NT2/D1 (cell line): ENCODE measurements at regions not wholly inside any gene's neighbourhood (a gene's known extent, or its start where the extent isn't known, plus 50 kb on each side); places are given as distances from the start of the nearest gene placed in this dataset.

Source experiments
- DNase-seq: peaks from one replicate; pipeline ENCODE4 v3.0.0-alpha.2; 2011; ENCODE audit warnings: low read depth, low spot score
- H3K27me3 ChIP-seq: 2 replicates; pipeline ENCODE4 v1.6.0; 2011; ENCODE audit warnings: mild to moderate bottlenecking; ENCODE audit not compliant: insufficient read length, insufficient read depth
- H3K36me3 ChIP-seq: 2 replicates; pipeline ENCODE4 v1.6.1; 2011; ENCODE audit warnings: mild to moderate bottlenecking, low read length, mixed read lengths; ENCODE audit not compliant: insufficient read depth, insufficient read length
- H3K4me1 ChIP-seq: 2 replicates; pipeline ENCODE4 v1.5.1; 2011; ENCODE audit not compliant: insufficient read depth, insufficient read length
- H3K4me3 ChIP-seq: 2 replicates; pipeline ENCODE4 v1.5.1; 2011; ENCODE audit warnings: low read depth; ENCODE audit not compliant: insufficient read length
- H3K9ac ChIP-seq: 2 replicates; pipeline ENCODE4 v1.6.0; 2011; ENCODE audit warnings: low read depth; ENCODE audit not compliant: insufficient read length
- H3K9me3 ChIP-seq: 2 replicates; pipeline ENCODE4 v1.5.1; 2011; ENCODE audit warnings: mild to moderate bottlenecking, low read length; ENCODE audit not compliant: insufficient read depth
- SUZ12 ChIP-seq: IDR thresholded peaks from 2 replicates; pipeline ENCODE4 v1.6.1; 2011; ENCODE audit not compliant: insufficient read length, insufficient read depth; ENCODE audit errors: extremely low read depth
- YY1 ChIP-seq: IDR thresholded peaks from 2 replicates; pipeline ENCODE4 v1.6.1; 2011; ENCODE audit not compliant: insufficient read length, insufficient read depth
- ZNF274 ChIP-seq: IDR thresholded peaks from 2 replicates; pipeline ENCODE4 v1.6.1; 2011; ENCODE audit warnings: mild to moderate bottlenecking, low read depth, low read length

DNA sequence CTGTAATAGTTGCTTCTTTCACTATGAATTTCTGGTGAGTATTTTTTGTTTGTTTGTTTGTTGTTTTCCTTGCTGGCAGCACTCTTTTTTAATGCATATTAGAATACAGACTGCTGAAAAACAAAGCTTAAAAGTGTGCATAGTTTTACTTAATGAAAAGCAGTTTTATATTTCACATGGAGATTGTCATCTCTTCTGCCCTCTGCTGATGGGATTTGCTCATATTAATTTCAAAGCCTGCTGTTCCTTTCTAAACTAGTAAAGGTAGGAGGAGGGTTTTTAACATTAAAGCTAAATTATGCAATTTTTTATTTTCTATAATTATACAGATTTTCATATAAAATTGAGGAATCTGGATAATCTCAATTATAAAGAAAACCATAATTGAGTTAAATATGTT, 692.6 kb upstream of the SLITRK1 start:
- H3K36me3 ChIP-seq, result no peaks in the 10 kb centered on the region
- no peaks in the 10 kb centered on the region for H3K27me3 ChIP-seq
- H3K9me3 ChIP-seq, result no peaks in the 10 kb centered on the region
- no peaks in the 10 kb centered on the region for H3K4me1 ChIP-seq
- H3K4me3 ChIP-seq, result no peak overlapping the region
- H3K9ac ChIP-seq, result no peak overlapping the region
- DNase-seq, result no peak
- TF ChIP-seq YY1, result no peak
- no peak for TF ChIP-seq SUZ12
- TF ChIP-seq ZNF274, result no peak

DNA sequence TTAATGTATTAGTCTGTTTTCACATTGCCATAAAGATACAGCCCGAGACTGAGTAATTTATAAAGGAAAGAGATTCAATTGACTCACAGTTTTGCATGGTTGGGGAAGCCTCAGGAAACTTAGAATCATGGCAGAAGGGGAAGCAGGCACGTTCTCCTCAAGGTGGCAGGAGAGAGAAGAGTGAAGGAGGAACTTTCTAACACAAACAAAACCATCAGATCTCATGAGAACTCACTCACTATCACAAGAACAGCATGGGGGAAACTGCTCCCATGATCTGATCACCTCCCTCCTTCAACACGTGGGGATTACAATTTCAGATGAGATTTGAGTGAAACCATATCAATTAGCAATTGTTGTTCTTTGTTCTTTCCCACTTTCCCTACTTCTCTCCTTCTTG, 689.0 kb upstream of the SLITRK1 start:
- no peaks in the 10 kb centered on the region for H3K27me3 ChIP-seq
- no peaks in the 10 kb centered on the region for H3K4me1 ChIP-seq
- TF ChIP-seq SUZ12, result no peak
- TF ChIP-seq YY1, result no peak
- TF ChIP-seq ZNF274, result no peak
- no peak overlapping the region for H3K9ac ChIP-seq
- H3K36me3 ChIP-seq, result no peaks in the 10 kb centered on the region
- H3K4me3 ChIP-seq, result no peak overlapping the region
- H3K9me3 ChIP-seq, result no peaks in the 10 kb centered on the region
- no peak for DNase-seq

DNA sequence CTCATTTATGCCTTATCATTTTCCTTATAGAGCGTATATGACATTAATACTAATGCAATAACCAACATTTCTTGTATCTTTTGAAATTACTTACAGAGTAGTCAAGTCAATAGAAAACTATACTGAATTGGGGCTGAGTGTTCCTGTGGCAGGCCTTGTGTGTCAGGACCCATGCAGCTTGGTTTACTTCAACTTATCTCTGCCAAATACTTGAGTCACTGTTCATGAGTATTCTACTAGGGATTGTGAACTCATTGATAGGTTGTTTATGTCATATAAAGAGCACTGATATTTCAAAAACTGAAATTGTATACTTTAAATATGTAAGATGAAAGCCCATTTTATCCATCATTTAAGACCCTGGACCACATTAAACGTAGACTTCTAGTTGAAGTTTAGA, 688.6 kb upstream of the SLITRK1 start:
- no peaks in the 10 kb centered on the region for H3K27me3 ChIP-seq
- H3K9ac ChIP-seq, result no peak overlapping the region
- no peaks in the 10 kb centered on the region for H3K9me3 ChIP-seq
- TF ChIP-seq SUZ12 (no peak), YY1 (no peak), ZNF274 (no peak)
- DNase-seq, result no peak
- H3K4me3 ChIP-seq, result no peak overlapping the region
- H3K4me1 ChIP-seq, result no peaks in the 10 kb centered on the region
- no peaks in the 10 kb centered on the region for H3K36me3 ChIP-seq

DNA sequence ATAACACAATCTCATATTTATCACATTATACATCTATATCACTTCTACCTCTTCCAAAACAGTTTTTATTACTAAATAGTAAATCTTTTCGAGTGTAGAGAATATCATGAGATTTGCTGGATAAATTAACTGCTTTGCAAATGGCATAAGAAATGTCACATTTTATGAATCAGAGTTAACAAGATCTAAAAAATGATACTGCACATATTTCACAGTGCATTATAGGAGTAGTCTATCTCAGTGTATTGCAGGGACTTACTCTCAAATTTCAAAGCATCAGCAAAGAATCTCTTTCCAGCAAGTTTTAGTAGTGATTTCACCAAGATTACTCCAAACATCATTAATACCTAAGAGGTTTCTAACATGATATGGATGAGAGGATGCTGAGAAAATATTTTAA, 687.1 kb upstream of the SLITRK1 start:
- no peak for TF ChIP-seq SUZ12
- TF ChIP-seq ZNF274, result no peak
- TF ChIP-seq YY1, result no peak
- H3K27me3 ChIP-seq, result no peaks in the 10 kb centered on the region
- H3K4me1 ChIP-seq, result no peaks in the 10 kb centered on the region
- no peaks in the 10 kb centered on the region for H3K9me3 ChIP-seq
- no peak overlapping the region for H3K4me3 ChIP-seq
- H3K36me3 ChIP-seq, result no peaks in the 10 kb centered on the region
- DNase-seq, result no peak
- H3K9ac ChIP-seq, result no peak overlapping the region

DNA sequence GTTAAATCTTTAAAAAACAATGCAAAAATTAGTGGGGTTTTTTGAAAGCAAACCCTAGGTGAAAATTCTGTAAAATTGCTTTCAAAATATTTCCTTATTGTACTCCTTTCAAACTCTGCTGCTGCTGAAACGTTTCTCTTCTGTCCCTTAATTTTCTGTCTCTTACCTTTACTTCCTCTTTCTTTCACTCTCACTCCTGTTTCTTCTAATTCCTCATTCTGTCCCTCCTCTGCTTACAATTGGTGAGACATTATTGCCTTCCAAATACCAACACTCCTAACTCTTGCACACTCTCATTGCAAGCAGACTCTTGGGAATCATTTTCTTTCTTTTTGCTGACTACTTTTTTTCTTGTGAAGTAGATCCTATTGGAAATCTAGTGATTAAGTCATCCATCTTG, 685.6 kb upstream of the SLITRK1 start:
- Histone ChIP-seq H3K9ac (no peak overlapping the region), H3K4me3 (no peak overlapping the region), H3K9me3 (no peaks in the 10 kb centered on the region), H3K36me3 (no peaks in the 10 kb centered on the region), H3K4me1 (no peaks in the 10 kb centered on the region), H3K27me3 (no peaks in the 10 kb centered on the region)
- TF ChIP-seq ZNF274, result no peak
- TF ChIP-seq SUZ12, result no peak
- TF ChIP-seq YY1, result no peak
- DNase-seq, result no peak

DNA sequence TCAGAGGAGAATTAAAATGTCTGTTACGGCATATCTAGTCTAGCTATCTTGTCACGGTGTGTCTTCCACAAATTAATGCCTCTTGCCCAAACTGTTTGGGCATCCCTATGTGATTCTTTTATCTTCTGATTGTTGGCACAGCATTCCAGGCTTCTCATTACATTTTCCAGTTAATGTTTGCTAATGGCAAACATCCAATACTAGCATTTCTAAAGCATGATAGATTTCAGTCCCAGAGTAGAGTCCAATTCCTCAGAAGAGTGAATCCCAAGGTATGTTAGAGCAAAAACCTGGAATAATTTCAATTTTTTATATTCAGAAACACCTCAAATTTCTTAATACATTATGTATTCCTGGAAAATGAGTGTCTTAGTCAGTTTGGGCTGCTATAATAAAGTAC, 684.5 kb upstream of the SLITRK1 start:
- DNase-seq, result no peak
- H3K4me3 ChIP-seq, result no peak overlapping the region
- no peak for TF ChIP-seq ZNF274
- no peak for TF ChIP-seq YY1
- no peak for TF ChIP-seq SUZ12
- no peaks in the 10 kb centered on the region for H3K4me1 ChIP-seq
- no peak overlapping the region for H3K9ac ChIP-seq
- H3K27me3 ChIP-seq, result no peaks in the 10 kb centered on the region
- no peaks in the 10 kb centered on the region for H3K9me3 ChIP-seq
- H3K36me3 ChIP-seq, result no peaks in the 10 kb centered on the region

DNA sequence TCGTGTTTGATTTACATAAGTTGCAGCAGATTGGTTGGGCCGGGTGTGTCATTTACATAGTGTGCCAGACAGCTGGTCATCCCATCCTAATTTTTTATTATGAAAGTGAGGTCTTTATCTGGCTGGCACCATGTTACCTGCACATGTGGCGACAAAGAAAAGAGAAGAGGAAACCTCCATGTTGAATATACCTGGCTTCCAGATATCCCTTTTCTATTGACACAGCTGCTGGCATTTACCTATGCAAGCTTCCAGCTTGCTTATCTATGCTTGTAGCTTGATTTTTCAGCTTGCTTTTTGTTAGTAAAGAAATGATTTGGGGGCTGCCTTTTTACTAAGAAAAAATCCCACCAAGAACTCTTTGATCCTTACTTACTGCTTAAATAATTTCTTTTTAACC, 681.3 kb upstream of the SLITRK1 start:
- Histone ChIP-seq H3K9ac (no peak overlapping the region), H3K27me3 (no peaks in the 10 kb centered on the region), H3K36me3 (no peaks in the 10 kb centered on the region), H3K4me1 (no peaks in the 10 kb centered on the region), H3K4me3 (no peak overlapping the region), H3K9me3 (no peaks in the 10 kb centered on the region)
- no peak for DNase-seq
- TF ChIP-seq YY1 (no peak), SUZ12 (no peak), ZNF274 (no peak)

DNA sequence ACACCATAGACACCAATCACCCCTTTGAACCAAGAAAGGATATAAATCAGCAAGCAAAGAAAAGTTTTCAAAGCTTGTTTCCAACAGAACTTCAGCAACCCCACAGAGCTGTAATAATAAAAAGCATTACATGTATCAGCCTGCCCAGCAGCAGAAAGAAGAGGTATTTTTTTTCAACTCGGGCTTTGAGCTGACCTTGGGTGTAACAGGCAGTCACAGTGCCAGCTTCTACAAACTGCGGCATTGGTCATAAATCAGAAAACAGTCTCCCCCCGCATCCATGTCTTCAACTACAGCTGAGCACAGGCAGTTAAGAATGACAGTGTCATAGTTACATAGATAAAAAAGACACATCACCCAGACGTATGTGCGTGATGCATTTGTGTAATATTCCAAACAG, 671.0 kb upstream of the SLITRK1 start:
- Histone ChIP-seq H3K4me1 (no peaks in the 10 kb centered on the region), H3K27me3 (no peaks in the 10 kb centered on the region), H3K9me3 (no peaks in the 10 kb centered on the region), H3K4me3 (no peak overlapping the region), H3K36me3 (no peaks in the 10 kb centered on the region), H3K9ac (no peak overlapping the region)
- DNase-seq, result no peak
- TF ChIP-seq SUZ12 (no peak), YY1 (no peak), ZNF274 (no peak)
